PFSK-1 (cell line): ENCODE measurements at regions not wholly inside any gene's neighbourhood (a gene's known extent, or its start where the extent isn't known, plus 50 kb on each side); places are given as distances from the start of the nearest gene placed in this dataset.

Experiments used
- POLR2AphosphoS5 ChIP-seq: IDR thresholded peaks from 2 replicates; pipeline ENCODE4 v1.6.1; 2012; ENCODE audit warnings: low read depth, mild to moderate bottlenecking, control low read depth, low read length, moderate library complexity
- SIN3A ChIP-seq: IDR thresholded peaks from 2 replicates; pipeline ENCODE4 v1.6.1; 2012; ENCODE audit warnings: mild to moderate bottlenecking, low read length, moderate library complexity, borderline replicate concordance; ENCODE audit not compliant: insufficient read depth
- TF ChIP-seq, protein P1 (sequence below), 2 experiments: IDR thresholded peaks; 2 replicates each; pipeline versions ENCODE4 v1.6.1 to v1.8.0; 2011 to 2012; ENCODE audit warnings: low read depth in 2 of 2, low read length in 2 of 2, control low read depth in 1 of 2, inconsistent platforms in 1 of 2, mild to moderate bottlenecking in 1 of 2, moderate library complexity in 1 of 2; ENCODE audit not compliant: insufficient read depth in 1 of 2

DNA sequence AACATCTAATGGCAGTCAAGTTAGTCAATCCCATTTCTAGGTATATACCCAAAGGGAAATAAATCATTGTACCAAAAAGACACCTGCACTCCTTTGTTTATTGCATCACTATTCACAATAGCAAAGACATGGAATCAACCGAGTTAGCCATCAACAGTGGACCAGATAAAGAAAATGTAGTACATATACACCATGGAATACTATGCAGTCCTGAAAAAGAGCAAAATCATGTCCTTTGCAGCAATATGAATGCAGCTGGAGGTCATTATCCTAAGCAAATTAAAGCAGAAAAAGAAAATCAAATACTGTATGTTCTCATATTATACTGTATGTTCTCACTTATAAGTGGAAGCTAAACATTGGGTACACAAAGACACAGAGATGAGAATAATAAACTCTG lies 204.0 kb downstream of the KCNJ2 start:
- TF ChIP-seq POLR2AphosphoS5 = no peak
- TF ChIP-seq SIN3A = no peak
- TF ChIP-seq, protein P1, sequence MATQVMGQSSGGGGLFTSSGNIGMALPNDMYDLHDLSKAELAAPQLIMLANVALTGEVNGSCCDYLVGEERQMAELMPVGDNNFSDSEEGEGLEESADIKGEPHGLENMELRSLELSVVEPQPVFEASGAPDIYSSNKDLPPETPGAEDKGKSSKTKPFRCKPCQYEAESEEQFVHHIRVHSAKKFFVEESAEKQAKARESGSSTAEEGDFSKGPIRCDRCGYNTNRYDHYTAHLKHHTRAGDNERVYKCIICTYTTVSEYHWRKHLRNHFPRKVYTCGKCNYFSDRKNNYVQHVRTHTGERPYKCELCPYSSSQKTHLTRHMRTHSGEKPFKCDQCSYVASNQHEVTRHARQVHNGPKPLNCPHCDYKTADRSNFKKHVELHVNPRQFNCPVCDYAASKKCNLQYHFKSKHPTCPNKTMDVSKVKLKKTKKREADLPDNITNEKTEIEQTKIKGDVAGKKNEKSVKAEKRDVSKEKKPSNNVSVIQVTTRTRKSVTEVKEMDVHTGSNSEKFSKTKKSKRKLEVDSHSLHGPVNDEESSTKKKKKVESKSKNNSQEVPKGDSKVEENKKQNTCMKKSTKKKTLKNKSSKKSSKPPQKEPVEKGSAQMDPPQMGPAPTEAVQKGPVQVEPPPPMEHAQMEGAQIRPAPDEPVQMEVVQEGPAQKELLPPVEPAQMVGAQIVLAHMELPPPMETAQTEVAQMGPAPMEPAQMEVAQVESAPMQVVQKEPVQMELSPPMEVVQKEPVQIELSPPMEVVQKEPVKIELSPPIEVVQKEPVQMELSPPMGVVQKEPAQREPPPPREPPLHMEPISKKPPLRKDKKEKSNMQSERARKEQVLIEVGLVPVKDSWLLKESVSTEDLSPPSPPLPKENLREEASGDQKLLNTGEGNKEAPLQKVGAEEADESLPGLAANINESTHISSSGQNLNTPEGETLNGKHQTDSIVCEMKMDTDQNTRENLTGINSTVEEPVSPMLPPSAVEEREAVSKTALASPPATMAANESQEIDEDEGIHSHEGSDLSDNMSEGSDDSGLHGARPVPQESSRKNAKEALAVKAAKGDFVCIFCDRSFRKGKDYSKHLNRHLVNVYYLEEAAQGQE (IDR thresholded peaks at IDR 0.05; ENCODE audit: insufficient read depth in 1 of 2, low read depth in 2 of 2, low read length in 2 of 2) = no peak
